WI38 (cell line): ENCODE measurements at regions not wholly inside any gene's neighbourhood (a gene's known extent, or its start where the extent isn't known, plus 50 kb on each side); places are given as distances from the start of the nearest gene placed in this dataset.
"Not testable (repeated sequence)": the region's sequence is repeated elsewhere in the genome, so short reads cannot be mapped to it uniquely, and the experiment has no call there.

Experiments
- H3K4me3 ChIP-seq: 2 replicates; pipeline ENCODE4 v1.5.1; 2011; ENCODE audit warnings: low read depth, mild to moderate bottlenecking, control low read depth, low read length
- CTCF ChIP-seq: IDR thresholded peaks from 2 replicates; pipeline ENCODE4 v1.5.1; 2012; ENCODE audit warnings: low read depth, mild to moderate bottlenecking, control low read depth, low read length

GRCh38 chr6:67792996-67793395, 842.1 kb upstream of the ADGRB3 start:
- no peak for TF ChIP-seq CTCF
- H3K4me3 ChIP-seq: no peak overlapping the region

- H3K4me3 ChIP-seq: no peak overlapping the region
- no peak for TF ChIP-seq CTCF
Observed at GRCh38 chr6:67790569-67790968, 844.5 kb upstream of the ADGRB3 start.

GRCh38 chr6:67787119-67787518, 848.0 kb upstream of the ADGRB3 start:
- H3K4me3 ChIP-seq: not testable (repeated sequence)

GRCh38 chr6:67779876-67780275, 855.2 kb upstream of the ADGRB3 start:
- TF ChIP-seq CTCF: no peak
- no peak overlapping the region for H3K4me3 ChIP-seq

GRCh38 chr6:67775333-67775732, 859.7 kb upstream of the ADGRB3 start:
- no peak for TF ChIP-seq CTCF
- no peak overlapping the region for H3K4me3 ChIP-seq

- no peak overlapping the region for H3K4me3 ChIP-seq
- TF ChIP-seq CTCF: no peak
Observed at GRCh38 chr6:67768972-67769371, 866.1 kb upstream of the ADGRB3 start.

GRCh38 chr6:67767046-67767822, 867.8 kb upstream of the ADGRB3 start:
- H3K4me3 ChIP-seq: not testable (repeated sequence)

- no peak for TF ChIP-seq CTCF
- H3K4me3 ChIP-seq: no peak overlapping the region
Observed at GRCh38 chr6:67766057-67766456, 869.0 kb upstream of the ADGRB3 start.
